Thyroid gland (tissue), 4 donors: ENCODE measurements at regions not wholly inside any gene's neighbourhood (a gene's known extent, or its start where the extent isn't known, plus 50 kb on each side); places are given as distances from the start of the nearest gene placed in this dataset.

Experiments
- DNase-seq, 2 donors: peaks; one replicate each; pipeline ENCODE4 v3.0.0-alpha.2; 2019
- H3K27ac ChIP-seq, 3 donors: fragments of 200-600 bp; sonication (generic); 1 replicate in 2 of 3; 2 replicates in 1 of 3; pipeline ENCODE4 v1.5.1; 2016 to 2019; ENCODE audit warnings: mild to moderate bottlenecking in 1 of 3, moderate library complexity in 1 of 3
- H3K27me3 ChIP-seq: fragments of 200-600 bp; sonication (generic); one replicate; pipeline ENCODE4 v1.5.1; 2019
- H3K36me3 ChIP-seq, 2 donors: fragments of 200-600 bp; sonication (generic); one replicate each; pipeline ENCODE4 v1.5.1; 2016 to 2019
- H3K4me1 ChIP-seq, 2 donors: fragments of 200-600 bp; sonication (generic); one replicate each; pipeline ENCODE4 v1.5.1; 2017 to 2019
- H3K4me3 ChIP-seq, 3 donors: fragments of 200-600 bp; sonication (generic); replicated peaks in 1 of 3; 1 replicate in 2 of 3; 2 replicates in 1 of 3; pipeline ENCODE4 v1.5.1; 2016; ENCODE audit warnings: mild to moderate bottlenecking in 1 of 3
- H3K9me3 ChIP-seq: fragments of 200-600 bp; sonication (generic); one replicate; pipeline ENCODE4 v1.5.1; 2017
- CTCF ChIP-seq, 6 experiments: fragments of 200-600 bp in 3 of 6; fragments of 450-650 bp in 3 of 6; sonication (generic) in 3 of 6; IDR thresholded peaks; one replicate each; pipeline ENCODE4 v1.5.1; 2016 to 2019; ENCODE audit warnings: antibody characterized with exemption in 6 of 6, mild to moderate bottlenecking in 2 of 6, inconsistent platforms in 1 of 6, moderate library complexity in 1 of 6
- POLR2A ChIP-seq, 2 donors: fragments of 450-650 bp; IDR thresholded peaks; one replicate each; pipeline ENCODE4 v1.6.1; 2017; ENCODE audit warnings: antibody characterized with exemption in 2 of 2, mild to moderate bottlenecking in 2 of 2, moderate library complexity in 1 of 2
- WGBS, 2 donors: methylation state at CpG; one replicate each; pipeline ENCODE4 v1.1.5; 2017; 5-methylcytosine and 5-hydroxymethylcytosine counted together
- intact Hi-C: fragments of 100-400 bp; cut with DNase I; formaldehyde crosslinking; loops from one replicate; pipeline ENCODE4 v1.15.1; 2023

- Histone ChIP-seq H3K27ac (no peak overlapping the region), H3K4me3 (no peak overlapping the region), H3K9me3 (no peaks in the 10 kb centered on the region), H3K36me3 (no peaks in the 10 kb centered on the region), H3K4me1 (no peaks in the 10 kb centered on the region), H3K27me3 (no peaks in the 10 kb centered on the region)
- intact Hi-C loops = no loop called here
- 74 to 81% methylated on average over 2 of the region's 2 CpGs for WGBS, 2 donors
- no peak for TF ChIP-seq POLR2A (IDR thresholded peaks at IDR 0.05)
- TF ChIP-seq CTCF (IDR thresholded peaks at IDR 0.05) = no peak
- DNase-seq = no peak
Measured at GRCh38 chr18:65990174-65990690, 239.4 kb downstream of the CDH7 start.

- Histone ChIP-seq H3K4me1 (no peaks in the 10 kb centered on the region), H3K36me3 (no peaks in the 10 kb centered on the region), H3K27me3 (no peaks in the 10 kb centered on the region), H3K4me3 (no peak overlapping the region), H3K9me3 (no peaks in the 10 kb centered on the region), H3K27ac (no peak overlapping the region)
- WGBS, 2 donors = 62 to 68% methylated on average over 3 of the region's 3 CpGs
- no peak for DNase-seq
- intact Hi-C loops = no loop called here
- TF ChIP-seq POLR2A (IDR thresholded peaks at IDR 0.05) (no peak), CTCF (IDR thresholded peaks at IDR 0.05) (no peak)
Measured at GRCh38 chr18:65988972-65989371, 238.2 kb downstream of the CDH7 start.

- no peak for TF ChIP-seq CTCF (IDR thresholded peaks at IDR 0.05)
- TF ChIP-seq POLR2A (IDR thresholded peaks at IDR 0.05) = no peak
- H3K36me3 ChIP-seq = no peaks in the 10 kb centered on the region
- intact Hi-C loops = no loop called here
- H3K27me3 ChIP-seq = no peaks in the 10 kb centered on the region
- H3K9me3 ChIP-seq = no peaks in the 10 kb centered on the region
- H3K4me1 ChIP-seq = no peaks in the 10 kb centered on the region
- WGBS, 2 donors = 86 to 92% methylated on average over 1 of the region's 1 CpG
- no peak for DNase-seq
- H3K4me3 ChIP-seq = no peak overlapping the region
- H3K27ac ChIP-seq = no peak overlapping the region
Measured at GRCh38 chr18:65988386-65988785, 237.6 kb downstream of the CDH7 start.

GRCh38 chr18:65983750-65984149, 232.9 kb downstream of the CDH7 start:
- WGBS, 2 donors = 61 to 63% methylated on average over 1 of the region's 1 CpG
- intact Hi-C loops = no loop called here
- no peak overlapping the region for H3K27ac ChIP-seq

GRCh38 chr18:65975536-65975935, 224.7 kb downstream of the CDH7 start:
- DNase-seq = no peak
- no peaks in the 10 kb centered on the region for H3K27me3 ChIP-seq
- no peak overlapping the region for H3K4me3 ChIP-seq
- H3K27ac ChIP-seq = no peak overlapping the region
- no peak for TF ChIP-seq CTCF (IDR thresholded peaks at IDR 0.05)
- TF ChIP-seq POLR2A (IDR thresholded peaks at IDR 0.05) = no peak
- no peaks in the 10 kb centered on the region for H3K36me3 ChIP-seq
- H3K9me3 ChIP-seq = no peaks in the 10 kb centered on the region
- intact Hi-C loops = no loop called here
- WGBS, 2 donors = 78 to 84% methylated on average over 3 of the region's 3 CpGs
- H3K4me1 ChIP-seq = no peaks in the 10 kb centered on the region

More at GRCh38 chr18:65983750-65984149, 232.9 kb downstream of the CDH7 start:
- no peak for DNase-seq
- Histone ChIP-seq H3K4me3 (no peak overlapping the region), H3K27me3 (no peaks in the 10 kb centered on the region), H3K4me1 (no peaks in the 10 kb centered on the region), H3K9me3 (no peaks in the 10 kb centered on the region), H3K36me3 (no peaks in the 10 kb centered on the region)
- TF ChIP-seq POLR2A (IDR thresholded peaks at IDR 0.05) = no peak
- no peak for TF ChIP-seq CTCF (IDR thresholded peaks at IDR 0.05)
